ENCODE measurements at regions not wholly inside any gene's neighbourhood (a gene's known extent, or its start where the extent isn't known, plus 50 kb on each side); places are given as distances from the start of the nearest gene placed in this dataset.

GRCh38 chr14:104341532-104342434, 203.4 kb downstream of the KIF26A start:
- DNase-seq (ENCODE audit: low read depth), result peak; percentile 85

GRCh38 chr14:104342435-104343293, 204.3 kb downstream of the KIF26A start:
- peak; percentile 3 for DNase-seq (ENCODE audit: low read depth)

DNA sequence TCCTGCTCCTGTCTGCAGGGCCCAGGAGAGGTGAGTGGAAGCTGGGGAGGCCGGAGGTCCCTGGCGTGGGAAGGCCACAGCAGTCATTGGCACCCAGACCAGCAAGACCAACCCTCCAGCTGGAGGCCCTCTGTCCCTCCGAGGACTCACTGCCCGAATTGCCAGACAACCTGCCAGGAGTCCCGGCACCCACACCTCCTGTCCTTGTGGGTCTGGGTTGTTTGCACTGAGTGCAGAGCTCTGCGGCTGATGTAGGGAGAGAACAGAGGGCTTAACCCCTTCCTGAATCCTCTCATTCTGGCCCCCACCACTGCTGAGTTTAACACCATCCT, 204.9 kb downstream of the KIF26A start:
- no peak for DNase-seq (ENCODE audit: low read depth)

DNA sequence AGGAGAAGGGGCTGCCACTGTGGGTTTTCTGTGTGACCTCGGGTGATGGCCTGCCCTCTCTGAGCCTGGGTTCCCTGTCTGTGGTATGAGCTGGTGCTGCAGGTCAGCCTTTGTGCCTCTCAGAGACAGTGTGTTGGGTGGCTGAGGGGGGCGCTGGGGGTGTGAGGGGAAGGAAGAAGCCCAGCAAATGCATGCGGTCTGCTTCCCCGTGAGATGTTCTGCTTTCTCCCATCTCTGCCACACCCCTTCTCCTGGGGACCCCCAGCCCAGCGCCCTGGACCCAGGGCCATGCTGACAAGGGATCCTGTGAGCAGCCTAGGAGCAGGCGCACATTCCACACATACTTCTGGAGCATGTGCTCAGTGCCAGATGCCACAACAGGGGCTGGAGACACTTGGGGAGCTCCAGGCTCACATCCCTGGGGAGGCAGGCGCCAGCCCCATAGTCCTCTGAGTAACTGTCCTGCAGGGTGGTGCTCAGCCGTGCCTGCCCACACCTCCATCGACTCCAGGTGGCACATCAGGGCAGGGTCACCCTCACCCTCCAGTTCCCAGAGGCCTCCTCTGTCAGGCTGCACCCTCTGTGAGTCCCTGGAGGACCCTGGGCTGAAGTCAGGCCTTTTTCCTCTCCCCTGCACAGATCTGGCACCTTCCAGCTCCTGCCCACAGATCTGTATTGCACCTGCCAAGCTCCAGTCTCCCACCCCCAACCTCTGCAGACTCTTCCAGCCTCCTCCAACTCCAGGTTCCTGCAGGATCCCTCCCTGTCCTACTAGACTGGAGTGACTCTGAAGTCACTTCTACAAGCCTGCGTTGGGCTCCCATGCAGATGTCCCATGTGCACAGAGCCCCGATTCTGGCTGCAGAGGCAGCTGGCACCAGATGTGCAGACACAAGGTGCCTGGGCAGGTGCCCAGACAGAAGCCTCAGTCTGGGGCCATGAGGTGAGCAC, 205.6 kb downstream of the KIF26A start:
- DNase-seq (ENCODE audit: low read depth), result no peak

DNA sequence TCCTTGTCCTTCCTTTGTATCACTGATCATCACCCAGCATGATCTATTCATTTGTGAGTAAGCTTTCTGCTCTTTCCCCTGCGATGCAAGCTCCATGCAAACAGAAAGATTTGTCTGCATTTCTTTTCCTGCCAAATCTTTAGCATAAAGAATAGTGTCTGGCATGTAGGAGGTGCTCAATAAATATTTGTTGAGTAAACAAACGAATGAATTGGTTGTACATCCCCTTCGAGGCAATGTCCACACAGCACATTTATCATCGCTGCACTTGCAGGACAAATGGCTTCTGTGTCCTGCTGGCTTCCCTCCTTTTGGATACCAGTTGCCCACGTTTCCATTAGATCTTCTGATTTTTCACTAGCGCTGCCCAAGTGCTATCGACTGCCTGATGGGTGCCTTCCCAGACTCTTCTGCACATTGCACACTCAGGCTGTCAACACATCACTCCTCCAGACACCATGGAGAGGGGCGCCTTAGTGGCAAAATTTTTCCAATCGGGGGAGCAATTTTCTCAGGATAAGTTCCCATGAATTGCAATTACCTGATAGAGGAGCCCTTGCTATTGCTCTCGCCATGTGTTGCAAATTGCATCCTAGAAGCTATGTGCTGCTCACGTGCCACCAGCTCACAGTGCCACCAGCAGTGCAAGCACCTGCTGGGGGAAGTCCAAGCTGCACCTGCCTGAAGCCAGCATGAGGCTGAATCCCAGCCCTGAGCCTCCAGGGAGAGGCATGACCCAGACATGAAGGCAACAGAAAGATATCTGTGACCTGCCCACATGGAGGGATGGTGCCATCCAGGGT, 206.6 kb downstream of the KIF26A start:
- no peak for DNase-seq (ENCODE audit: low read depth)

DNA sequence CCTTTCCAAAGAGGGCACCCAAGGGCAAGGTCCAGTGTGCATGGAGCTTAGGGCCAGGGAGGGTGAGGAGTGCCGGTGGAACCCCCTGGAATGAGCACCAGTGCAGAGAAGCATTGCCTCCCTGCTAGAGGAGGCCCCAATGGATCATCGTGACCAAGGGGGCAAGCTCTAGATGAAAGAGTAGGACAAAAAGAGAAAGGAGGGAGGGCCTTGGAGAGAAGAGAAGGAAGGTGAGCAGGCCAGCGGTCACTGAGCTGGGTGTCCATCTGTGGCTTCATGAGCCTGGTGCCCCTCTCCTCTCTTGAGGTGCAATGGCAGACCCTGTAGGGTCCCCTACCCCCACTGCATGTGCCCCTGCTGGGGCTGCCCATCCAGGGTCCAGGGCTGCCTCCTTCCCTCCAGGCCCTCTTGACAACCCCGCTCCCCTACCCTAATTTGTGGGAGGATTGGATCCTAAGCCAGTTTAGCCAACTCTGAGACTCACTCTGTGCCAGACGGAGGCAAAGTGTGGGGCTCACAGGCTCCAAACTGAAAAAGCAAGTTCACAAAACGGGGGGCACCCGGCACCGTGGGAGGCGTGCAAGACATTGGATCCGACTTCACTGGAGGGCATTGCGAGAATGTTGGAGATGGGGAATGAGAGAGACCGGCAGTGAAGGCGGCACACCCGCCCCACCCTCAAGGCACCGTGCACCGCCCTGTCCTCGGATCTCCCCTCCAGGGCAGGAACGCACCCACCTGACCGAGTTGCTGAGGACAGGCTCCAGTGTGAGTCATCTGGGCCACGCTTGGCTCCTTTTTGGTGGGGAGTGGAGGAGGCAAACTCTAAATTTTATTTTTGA, 207.5 kb downstream of the KIF26A start:
- DNase-seq (ENCODE audit: low read depth), result peak; percentile 6

- DNase-seq (ENCODE audit: low read depth), result no peak
Measured at GRCh38 chr14:104346608-104347007, 208.2 kb downstream of the KIF26A start.

- DNase-seq (ENCODE audit: low read depth), result peak; percentile 0
Measured at GRCh38 chr14:104348741-104349140, 210.4 kb downstream of the KIF26A start.

DNA sequence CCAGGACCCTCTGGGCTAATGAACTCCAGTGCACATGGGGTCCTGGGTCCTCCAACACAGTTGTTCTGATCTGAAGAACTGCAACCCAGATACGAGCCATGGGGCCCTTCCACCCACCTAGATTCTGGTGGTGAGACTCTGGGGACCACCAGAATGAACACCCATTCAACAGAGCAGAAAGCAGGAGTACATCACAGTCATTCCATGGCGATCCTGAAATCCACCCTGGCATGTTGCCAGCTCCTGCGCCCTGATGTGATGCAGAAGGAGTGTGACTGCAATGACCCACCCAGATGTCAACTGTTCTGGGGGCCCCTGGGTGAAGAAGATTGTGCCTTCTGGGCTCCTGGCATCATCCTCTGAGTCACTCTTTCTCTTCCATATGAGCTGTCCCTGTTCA, 211.6 kb downstream of the KIF26A start:
- DNase-seq (ENCODE audit: low read depth), result peak; percentile 2

- peak; percentile 2 for DNase-seq (ENCODE audit: low read depth)
Measured at GRCh38 chr14:104350463-104351185, 212.2 kb downstream of the KIF26A start.

DNA sequence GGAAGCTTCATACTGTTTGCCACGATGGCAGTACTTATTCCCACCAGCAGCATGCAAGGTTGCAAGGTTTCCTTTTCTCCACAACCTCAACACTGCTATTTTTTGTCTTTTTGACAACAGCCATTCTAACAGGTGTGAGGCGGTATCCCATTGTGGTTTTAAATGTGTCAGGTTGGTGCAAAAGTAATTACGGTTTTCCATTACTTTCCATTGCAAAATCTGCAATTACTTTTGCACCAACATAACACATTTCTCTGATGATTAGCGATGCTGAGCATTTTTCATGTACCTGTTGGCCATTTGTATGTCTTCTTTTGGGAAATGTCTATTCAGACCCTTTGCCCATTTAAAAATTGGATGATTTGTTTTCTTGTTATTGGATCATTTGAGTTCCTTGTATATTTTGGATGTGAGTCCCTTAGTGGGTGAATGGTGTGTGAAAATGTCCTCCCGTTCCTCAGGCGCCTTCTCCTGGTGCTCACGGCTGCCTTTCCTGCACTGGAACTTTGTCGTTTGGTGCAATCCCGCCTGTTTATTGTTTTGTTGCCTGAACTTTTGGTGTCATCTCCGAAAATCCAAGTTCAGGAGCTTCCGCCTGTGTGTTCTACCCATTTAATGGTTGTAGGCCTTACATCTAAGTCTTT, 213.6 kb downstream of the KIF26A start:
- no peak for DNase-seq (ENCODE audit: low read depth)

GRCh38 chr14:104352493-104353220, 214.3 kb downstream of the KIF26A start:
- no peak for DNase-seq (ENCODE audit: low read depth)

GRCh38 chr14:104353221-104353920, 215.0 kb downstream of the KIF26A start:
- DNase-seq (ENCODE audit: low read depth), result no peak

- DNase-seq (ENCODE audit: low read depth), result no peak
Measured at GRCh38 chr14:104353921-104354701, 215.7 kb downstream of the KIF26A start.

DNA sequence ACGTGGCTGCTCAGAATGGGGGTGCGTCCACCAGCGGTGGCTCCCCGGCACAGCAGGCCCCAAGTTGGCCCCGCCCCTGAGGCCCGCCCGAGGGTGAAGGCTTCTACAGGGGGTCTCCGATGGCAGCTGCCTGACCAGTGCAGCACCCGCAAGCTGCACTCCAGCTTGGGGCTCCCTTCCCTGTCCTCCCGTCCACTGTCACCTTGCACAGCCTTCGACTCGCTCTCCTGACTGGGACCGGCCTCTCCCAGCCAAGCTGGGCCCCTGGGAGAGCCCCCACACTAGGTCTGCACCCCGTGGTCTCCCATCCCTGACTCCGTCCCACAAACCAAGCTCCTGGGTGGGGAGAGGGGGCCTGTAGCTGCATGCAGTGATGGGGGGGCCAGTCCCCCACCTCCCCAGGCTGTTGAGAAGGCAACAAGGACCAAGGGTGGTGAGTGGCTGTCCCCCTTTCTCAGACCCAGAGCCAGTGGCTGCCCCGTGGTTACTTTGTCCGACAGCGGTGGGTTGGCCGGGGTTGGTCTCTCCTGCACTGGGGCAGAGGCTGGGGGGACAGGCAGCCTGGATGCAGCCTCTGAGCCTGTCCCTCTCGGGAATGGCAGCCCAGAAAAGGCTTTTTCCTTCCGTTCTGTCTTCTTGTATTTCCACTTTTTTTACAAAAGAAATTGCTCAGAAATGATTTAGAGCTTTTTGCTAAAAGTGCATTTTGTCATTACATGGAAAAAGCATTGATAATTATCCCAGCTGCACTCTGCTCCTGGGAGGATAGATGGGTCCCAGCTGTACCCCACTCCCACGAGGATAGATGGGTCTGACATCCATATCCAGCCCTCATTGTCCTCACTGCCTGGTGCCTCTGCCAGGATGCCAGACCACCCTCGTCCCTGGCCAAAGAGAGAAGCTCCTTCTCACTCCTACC, 217.0 kb downstream of the KIF26A start:
- DNase-seq (ENCODE audit: low read depth), result no peak

Data from Daoy (cell line).